HL-60 (cell line): ENCODE measurements at regions not wholly inside any gene's neighbourhood (a gene's known extent, or its start where the extent isn't known, plus 50 kb on each side); places are given as distances from the start of the nearest gene placed in this dataset.
"Not testable (repeated sequence)": the region's sequence is repeated elsewhere in the genome, so short reads cannot be mapped to it uniquely, and the experiment has no call there.

Experiments
- DNase-seq, 2 experiments: peaks; one replicate each; pipeline ENCODE4 v3.0.0-alpha.2; 2010 to 2020; ENCODE audit warnings: low read depth in 1 of 2, low spot score in 1 of 2
- H3K27ac ChIP-seq: fragments of 250-450 bp; sonication (Bioruptor Pico); replicated peaks from 2 replicates; pipeline ENCODE4 v1.5.1; 2020; ENCODE audit warnings: mild to moderate bottlenecking, moderate library complexity
- H3K27me3 ChIP-seq: fragments of 250-450 bp; sonication (Bioruptor Pico); 2 replicates; pipeline ENCODE4 v1.5.1; 2021; ENCODE audit warnings: mild to moderate bottlenecking, moderate library complexity; ENCODE audit not compliant: insufficient read depth, poor library complexity, severe bottlenecking
- H3K4me3 ChIP-seq: replicated peaks from 2 replicates; pipeline ENCODE4 v1.5.1; 2011; ENCODE audit warnings: mild to moderate bottlenecking, control low read depth, low read length; ENCODE audit not compliant: insufficient read depth
- GABPA ChIP-seq: IDR thresholded peaks from 2 replicates; pipeline ENCODE4 v1.6.1; 2012; ENCODE audit warnings: low read depth
- POLR2AphosphoS5 ChIP-seq: IDR thresholded peaks from 2 replicates; pipeline ENCODE4 v1.6.1; 2012; ENCODE audit warnings: low read depth
- SPI1 ChIP-seq: IDR thresholded peaks from 2 replicates; pipeline ENCODE4 v1.6.1; 2012; ENCODE audit warnings: low read depth, mild to moderate bottlenecking, borderline replicate concordance
- TF ChIP-seq, protein P1 (sequence below): IDR thresholded peaks from one replicate; pipeline ENCODE4 v1.5.1; 2011; ENCODE audit warnings: low read length, control low read depth, inconsistent platforms; ENCODE audit not compliant: insufficient read depth
- TF ChIP-seq, protein P2 (sequence below): IDR thresholded peaks from 2 replicates; pipeline ENCODE4 v1.6.1; 2012; ENCODE audit warnings: low read depth; ENCODE audit not compliant: insufficient replicate concordance

DNA sequence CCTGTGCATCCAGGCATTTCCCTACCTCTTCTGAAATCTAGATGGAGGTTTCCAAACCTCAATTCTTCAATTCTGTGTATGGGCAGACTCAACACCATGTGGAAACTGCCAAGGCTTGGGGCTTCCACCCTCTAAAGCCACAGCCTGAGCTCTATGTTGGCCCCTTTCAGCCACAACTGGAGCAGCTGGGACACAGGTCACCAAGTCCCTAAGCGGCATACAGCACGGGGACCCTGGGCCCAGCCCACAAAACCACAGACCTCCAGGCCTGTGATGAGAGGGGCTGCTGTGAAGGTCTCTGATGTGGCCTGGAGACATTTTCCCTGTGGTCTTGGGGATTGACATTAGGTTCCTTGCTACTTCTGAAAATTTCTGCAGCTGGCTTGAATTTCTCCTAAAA, 255.4 kb downstream of the TDRD15 start:
- Histone ChIP-seq H3K27me3 (no peaks in the 10 kb centered on the region), H3K27ac (no peak overlapping the region), H3K4me3 (no peak overlapping the region)
- TF ChIP-seq, protein P1, sequence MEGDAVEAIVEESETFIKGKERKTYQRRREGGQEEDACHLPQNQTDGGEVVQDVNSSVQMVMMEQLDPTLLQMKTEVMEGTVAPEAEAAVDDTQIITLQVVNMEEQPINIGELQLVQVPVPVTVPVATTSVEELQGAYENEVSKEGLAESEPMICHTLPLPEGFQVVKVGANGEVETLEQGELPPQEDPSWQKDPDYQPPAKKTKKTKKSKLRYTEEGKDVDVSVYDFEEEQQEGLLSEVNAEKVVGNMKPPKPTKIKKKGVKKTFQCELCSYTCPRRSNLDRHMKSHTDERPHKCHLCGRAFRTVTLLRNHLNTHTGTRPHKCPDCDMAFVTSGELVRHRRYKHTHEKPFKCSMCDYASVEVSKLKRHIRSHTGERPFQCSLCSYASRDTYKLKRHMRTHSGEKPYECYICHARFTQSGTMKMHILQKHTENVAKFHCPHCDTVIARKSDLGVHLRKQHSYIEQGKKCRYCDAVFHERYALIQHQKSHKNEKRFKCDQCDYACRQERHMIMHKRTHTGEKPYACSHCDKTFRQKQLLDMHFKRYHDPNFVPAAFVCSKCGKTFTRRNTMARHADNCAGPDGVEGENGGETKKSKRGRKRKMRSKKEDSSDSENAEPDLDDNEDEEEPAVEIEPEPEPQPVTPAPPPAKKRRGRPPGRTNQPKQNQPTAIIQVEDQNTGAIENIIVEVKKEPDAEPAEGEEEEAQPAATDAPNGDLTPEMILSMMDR = no peak
- TF ChIP-seq GABPA (no peak), SPI1 (no peak), POLR2AphosphoS5 (no peak)
- TF ChIP-seq, protein P2, sequence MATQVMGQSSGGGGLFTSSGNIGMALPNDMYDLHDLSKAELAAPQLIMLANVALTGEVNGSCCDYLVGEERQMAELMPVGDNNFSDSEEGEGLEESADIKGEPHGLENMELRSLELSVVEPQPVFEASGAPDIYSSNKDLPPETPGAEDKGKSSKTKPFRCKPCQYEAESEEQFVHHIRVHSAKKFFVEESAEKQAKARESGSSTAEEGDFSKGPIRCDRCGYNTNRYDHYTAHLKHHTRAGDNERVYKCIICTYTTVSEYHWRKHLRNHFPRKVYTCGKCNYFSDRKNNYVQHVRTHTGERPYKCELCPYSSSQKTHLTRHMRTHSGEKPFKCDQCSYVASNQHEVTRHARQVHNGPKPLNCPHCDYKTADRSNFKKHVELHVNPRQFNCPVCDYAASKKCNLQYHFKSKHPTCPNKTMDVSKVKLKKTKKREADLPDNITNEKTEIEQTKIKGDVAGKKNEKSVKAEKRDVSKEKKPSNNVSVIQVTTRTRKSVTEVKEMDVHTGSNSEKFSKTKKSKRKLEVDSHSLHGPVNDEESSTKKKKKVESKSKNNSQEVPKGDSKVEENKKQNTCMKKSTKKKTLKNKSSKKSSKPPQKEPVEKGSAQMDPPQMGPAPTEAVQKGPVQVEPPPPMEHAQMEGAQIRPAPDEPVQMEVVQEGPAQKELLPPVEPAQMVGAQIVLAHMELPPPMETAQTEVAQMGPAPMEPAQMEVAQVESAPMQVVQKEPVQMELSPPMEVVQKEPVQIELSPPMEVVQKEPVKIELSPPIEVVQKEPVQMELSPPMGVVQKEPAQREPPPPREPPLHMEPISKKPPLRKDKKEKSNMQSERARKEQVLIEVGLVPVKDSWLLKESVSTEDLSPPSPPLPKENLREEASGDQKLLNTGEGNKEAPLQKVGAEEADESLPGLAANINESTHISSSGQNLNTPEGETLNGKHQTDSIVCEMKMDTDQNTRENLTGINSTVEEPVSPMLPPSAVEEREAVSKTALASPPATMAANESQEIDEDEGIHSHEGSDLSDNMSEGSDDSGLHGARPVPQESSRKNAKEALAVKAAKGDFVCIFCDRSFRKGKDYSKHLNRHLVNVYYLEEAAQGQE = no peak
- no peak for DNase-seq

DNA sequence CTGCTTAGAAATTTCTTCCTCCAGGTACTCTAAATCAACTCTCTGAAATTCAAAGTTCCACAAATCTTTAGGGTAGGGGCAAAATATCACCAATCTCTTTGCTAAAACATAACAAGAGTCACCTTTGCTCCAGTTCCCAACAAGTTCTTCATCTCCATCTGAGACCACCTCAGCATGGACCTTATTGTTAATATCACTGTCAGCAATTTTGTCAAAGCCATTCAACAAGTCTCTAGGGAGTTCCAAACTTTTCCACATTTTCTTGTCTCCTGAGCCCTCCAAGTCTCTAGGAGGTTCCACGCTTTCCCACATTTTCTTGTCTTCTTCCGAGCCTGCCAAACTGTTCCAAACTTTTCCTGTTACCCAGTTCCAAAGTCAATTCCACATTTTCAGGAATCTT, 255.9 kb downstream of the TDRD15 start:
- not testable (repeated sequence) for H3K4me3 ChIP-seq, DNase-seq, H3K27me3 ChIP-seq, H3K27ac ChIP-seq

DNA sequence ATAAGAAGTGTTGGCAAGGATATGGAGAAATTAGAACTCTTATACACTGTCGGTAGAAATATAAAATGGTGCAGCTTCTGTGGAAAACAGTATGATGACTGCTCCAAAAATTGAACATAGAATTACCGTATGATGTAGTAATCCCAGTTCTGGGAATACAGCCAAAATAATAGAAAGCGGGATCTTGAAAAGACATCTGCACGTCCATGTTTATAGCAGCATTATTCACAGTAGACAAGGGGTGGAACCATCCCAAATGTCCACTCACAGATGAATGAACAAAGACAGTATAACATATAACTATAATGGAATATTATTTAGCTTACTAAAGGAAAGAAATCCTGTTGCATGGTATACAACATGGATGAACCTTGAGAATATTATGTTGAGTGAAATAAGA, 257.7 kb downstream of the TDRD15 start:
- Histone ChIP-seq H3K27me3 (no peaks in the 10 kb centered on the region), H3K4me3 (no peak overlapping the region), H3K27ac (no peak overlapping the region)
- TF ChIP-seq, protein P1 = no peak
- TF ChIP-seq, protein P2 = no peak
- no peak for DNase-seq

DNA sequence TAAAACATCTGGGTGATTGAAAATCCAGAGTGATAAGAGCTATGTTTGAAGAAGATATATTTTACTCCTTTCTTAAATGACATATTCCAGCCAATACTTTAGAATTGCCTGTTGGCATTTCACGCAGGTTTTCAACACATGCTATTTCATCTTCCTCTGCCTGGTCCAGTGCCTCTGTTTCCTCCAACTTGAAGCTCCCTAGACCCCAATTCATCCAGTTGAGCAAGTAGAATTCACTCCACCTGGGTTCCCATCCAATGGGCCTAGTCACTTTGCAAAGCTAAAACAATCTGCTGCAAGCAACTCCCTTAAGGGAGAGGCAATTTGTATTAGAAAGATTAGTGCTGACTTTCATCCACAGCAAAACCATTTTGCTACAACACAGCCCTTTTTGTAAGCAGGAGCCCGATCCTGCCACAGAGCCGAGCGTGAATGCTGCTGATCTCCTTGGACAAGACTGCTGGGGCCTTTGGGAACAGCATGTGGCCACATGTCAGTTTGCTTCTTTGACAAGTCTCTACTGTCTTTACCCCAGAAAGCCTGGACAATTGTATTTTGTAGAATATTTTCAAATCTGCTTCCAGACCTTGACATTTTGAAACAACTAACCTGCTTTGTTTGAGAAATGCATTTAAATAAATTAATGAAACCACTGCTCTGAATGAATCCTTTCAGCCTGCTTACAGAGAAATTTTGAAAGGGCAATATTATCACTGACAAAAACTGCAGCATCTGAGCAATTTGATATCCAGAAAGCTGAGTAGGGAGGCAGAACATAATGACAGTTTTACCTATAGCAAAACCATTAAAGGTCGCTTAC, 259.1 kb downstream of the TDRD15 start:
- TF ChIP-seq GABPA (no peak), POLR2AphosphoS5 (no peak), SPI1 (no peak)
- TF ChIP-seq, protein P1 = no peak
- TF ChIP-seq, protein P2 = no peak
- Histone ChIP-seq H3K4me3 (no peak overlapping the region), H3K27ac (no peak overlapping the region), H3K27me3 (no peaks in the 10 kb centered on the region)
- DNase-seq = no peak
